ENCODE measurements at regions not wholly inside any gene's neighbourhood (a gene's known extent, or its start where the extent isn't known, plus 50 kb on each side); places are given as distances from the start of the nearest gene placed in this dataset.
"Not testable (repeated sequence)": the region's sequence is repeated elsewhere in the genome, so short reads cannot be mapped to it uniquely, and the experiment has no call there.

- H3K9ac ChIP-seq (ENCODE audit: low read length): no peak overlapping the region
- H3K4me3 ChIP-seq (ENCODE audit: low read length): no peak overlapping the region
- no peak for DNase-seq (ENCODE audit: low read depth)
- H3K9me3 ChIP-seq (ENCODE audit: control insufficient read depth, low read length): no peaks in the 10 kb centered on the region
- no peaks in the 10 kb centered on the region for H3K4me1 ChIP-seq (ENCODE audit: control insufficient read depth, insufficient read depth, low read length)
- H3K27me3 ChIP-seq (replicated peaks; ENCODE audit: control insufficient read depth, insufficient read depth, low read length): no peaks in the 10 kb centered on the region
- H3K36me3 ChIP-seq (ENCODE audit: control insufficient read depth, insufficient read depth, low read length, severe bottlenecking): no peaks in the 10 kb centered on the region
These were observed 258.6 kb upstream of the SPTLC3 start for GRCh38 chr20:12750221-12750620.

GRCh38 chr20:12752900-12753693, 255.7 kb upstream of the SPTLC3 start:
- H3K4me1 ChIP-seq (ENCODE audit: control insufficient read depth, insufficient read depth, low read length); H3K9me3 ChIP-seq (ENCODE audit: control insufficient read depth, low read length); H3K36me3 ChIP-seq (ENCODE audit: control insufficient read depth, insufficient read depth, low read length, severe bottlenecking); H3K9ac ChIP-seq (ENCODE audit: low read length); DNase-seq (ENCODE audit: low read depth); H3K27me3 ChIP-seq (replicated peaks; ENCODE audit: control insufficient read depth, insufficient read depth, low read length); H3K4me3 ChIP-seq (ENCODE audit: low read length): not testable (repeated sequence)

GRCh38 chr20:12753742-12754141, 255.0 kb upstream of the SPTLC3 start:
- not testable (repeated sequence) for H3K9me3 ChIP-seq (ENCODE audit: control insufficient read depth, low read length); H3K9ac ChIP-seq (ENCODE audit: low read length); H3K36me3 ChIP-seq (ENCODE audit: control insufficient read depth, insufficient read depth, low read length, severe bottlenecking); H3K27me3 ChIP-seq (replicated peaks; ENCODE audit: control insufficient read depth, insufficient read depth, low read length); H3K4me3 ChIP-seq (ENCODE audit: low read length); DNase-seq (ENCODE audit: low read depth); H3K4me1 ChIP-seq (ENCODE audit: control insufficient read depth, insufficient read depth, low read length)

GRCh38 chr20:12759493-12759892, 249.3 kb upstream of the SPTLC3 start:
- not testable (repeated sequence) for H3K27me3 ChIP-seq (replicated peaks; ENCODE audit: control insufficient read depth, insufficient read depth, low read length); H3K4me1 ChIP-seq (ENCODE audit: control insufficient read depth, insufficient read depth, low read length); H3K4me3 ChIP-seq (ENCODE audit: low read length); DNase-seq (ENCODE audit: low read depth); H3K9me3 ChIP-seq (ENCODE audit: control insufficient read depth, low read length); H3K36me3 ChIP-seq (ENCODE audit: control insufficient read depth, insufficient read depth, low read length, severe bottlenecking); H3K9ac ChIP-seq (ENCODE audit: low read length)

GRCh38 chr20:12762725-12763124, 246.0 kb upstream of the SPTLC3 start:
- Histone ChIP-seq H3K4me1 (ENCODE audit: control insufficient read depth, insufficient read depth, low read length) (no peaks in the 10 kb centered on the region), H3K4me3 (ENCODE audit: low read length) (no peak overlapping the region), H3K9ac (ENCODE audit: low read length) (no peak overlapping the region), H3K27me3 (replicated peaks; ENCODE audit: control insufficient read depth, insufficient read depth, low read length) (no peaks in the 10 kb centered on the region), H3K9me3 (ENCODE audit: control insufficient read depth, low read length) (no peaks in the 10 kb centered on the region), H3K36me3 (ENCODE audit: control insufficient read depth, insufficient read depth, low read length, severe bottlenecking) (no peaks in the 10 kb centered on the region)
- DNase-seq (ENCODE audit: low read depth): no peak

- no peak for DNase-seq (ENCODE audit: low read depth)
- Histone ChIP-seq H3K27me3 (replicated peaks; ENCODE audit: control insufficient read depth, insufficient read depth, low read length) (no peaks in the 10 kb centered on the region), H3K36me3 (ENCODE audit: control insufficient read depth, insufficient read depth, low read length, severe bottlenecking) (no peaks in the 10 kb centered on the region)
These were observed 245.4 kb upstream of the SPTLC3 start for GRCh38 chr20:12763406-12763805.

GRCh38 chr20:12764053-12764452, 244.7 kb upstream of the SPTLC3 start:
- H3K36me3 ChIP-seq (ENCODE audit: control insufficient read depth, insufficient read depth, low read length, severe bottlenecking): no peaks in the 10 kb centered on the region
- no peaks in the 10 kb centered on the region for H3K27me3 ChIP-seq (replicated peaks; ENCODE audit: control insufficient read depth, insufficient read depth, low read length)
- no peak overlapping the region for H3K4me3 ChIP-seq (ENCODE audit: low read length)
- no peak overlapping the region for H3K9ac ChIP-seq (ENCODE audit: low read length)
- H3K4me1 ChIP-seq (ENCODE audit: control insufficient read depth, insufficient read depth, low read length): no peaks in the 10 kb centered on the region
- no peaks in the 10 kb centered on the region for H3K9me3 ChIP-seq (ENCODE audit: control insufficient read depth, low read length)
- no peak for DNase-seq (ENCODE audit: low read depth)

More at GRCh38 chr20:12763406-12763805, 245.4 kb upstream of the SPTLC3 start:
- H3K9ac ChIP-seq (ENCODE audit: low read length): no peak overlapping the region
- no peaks in the 10 kb centered on the region for H3K9me3 ChIP-seq (ENCODE audit: control insufficient read depth, low read length)
- H3K4me3 ChIP-seq (ENCODE audit: low read length): no peak overlapping the region
- H3K4me1 ChIP-seq (ENCODE audit: control insufficient read depth, insufficient read depth, low read length): no peaks in the 10 kb centered on the region

GRCh38 chr20:12764851-12765250, 243.9 kb upstream of the SPTLC3 start:
- no peaks in the 10 kb centered on the region for H3K27me3 ChIP-seq (replicated peaks; ENCODE audit: control insufficient read depth, insufficient read depth, low read length)
- DNase-seq (ENCODE audit: low read depth): no peak
- no peaks in the 10 kb centered on the region for H3K36me3 ChIP-seq (ENCODE audit: control insufficient read depth, insufficient read depth, low read length, severe bottlenecking)

GRCh38 chr20:12773936-12774335, 234.8 kb upstream of the SPTLC3 start:
- H3K4me3 ChIP-seq (ENCODE audit: low read length): no peak overlapping the region
- no peak overlapping the region for H3K9ac ChIP-seq (ENCODE audit: low read length)
- H3K27me3 ChIP-seq (replicated peaks; ENCODE audit: control insufficient read depth, insufficient read depth, low read length): no peaks in the 10 kb centered on the region
- H3K4me1 ChIP-seq (ENCODE audit: control insufficient read depth, insufficient read depth, low read length): no peaks in the 10 kb centered on the region
- DNase-seq (ENCODE audit: low read depth): no peak
- H3K9me3 ChIP-seq (ENCODE audit: control insufficient read depth, low read length): no peaks in the 10 kb centered on the region
- H3K36me3 ChIP-seq (ENCODE audit: control insufficient read depth, insufficient read depth, low read length, severe bottlenecking): no peaks in the 10 kb centered on the region

More at GRCh38 chr20:12764851-12765250, 243.9 kb upstream of the SPTLC3 start:
- Histone ChIP-seq H3K4me3 (ENCODE audit: low read length) (no peak overlapping the region), H3K9me3 (ENCODE audit: control insufficient read depth, low read length) (no peaks in the 10 kb centered on the region), H3K4me1 (ENCODE audit: control insufficient read depth, insufficient read depth, low read length) (no peaks in the 10 kb centered on the region), H3K9ac (ENCODE audit: low read length) (no peak overlapping the region)

GRCh38 chr20:12775041-12775440, 233.7 kb upstream of the SPTLC3 start:
- no peak for DNase-seq (ENCODE audit: low read depth)
- H3K4me1 ChIP-seq (ENCODE audit: control insufficient read depth, insufficient read depth, low read length): no peaks in the 10 kb centered on the region
- H3K36me3 ChIP-seq (ENCODE audit: control insufficient read depth, insufficient read depth, low read length, severe bottlenecking): no peaks in the 10 kb centered on the region
- H3K9ac ChIP-seq (ENCODE audit: low read length): no peak overlapping the region
- no peak overlapping the region for H3K4me3 ChIP-seq (ENCODE audit: low read length)
- H3K27me3 ChIP-seq (replicated peaks; ENCODE audit: control insufficient read depth, insufficient read depth, low read length): no peaks in the 10 kb centered on the region
- H3K9me3 ChIP-seq (ENCODE audit: control insufficient read depth, low read length): no peaks in the 10 kb centered on the region

- DNase-seq (ENCODE audit: low read depth): no peak
- Histone ChIP-seq H3K27me3 (replicated peaks; ENCODE audit: control insufficient read depth, insufficient read depth, low read length) (no peaks in the 10 kb centered on the region), H3K36me3 (ENCODE audit: control insufficient read depth, insufficient read depth, low read length, severe bottlenecking) (no peaks in the 10 kb centered on the region), H3K9me3 (ENCODE audit: control insufficient read depth, low read length) (no peaks in the 10 kb centered on the region), H3K4me1 (ENCODE audit: control insufficient read depth, insufficient read depth, low read length) (no peaks in the 10 kb centered on the region), H3K4me3 (ENCODE audit: low read length) (no peak overlapping the region), H3K9ac (ENCODE audit: low read length) (no peak overlapping the region)
These were observed 231.8 kb upstream of the SPTLC3 start for GRCh38 chr20:12777016-12777415.

GRCh38 chr20:12786276-12786675, 222.5 kb upstream of the SPTLC3 start:
- no peak overlapping the region for H3K4me3 ChIP-seq (ENCODE audit: low read length)
- peaks cover 2% of the 10 kb centered on the region for H3K27me3 ChIP-seq (replicated peaks; ENCODE audit: control insufficient read depth, insufficient read depth, low read length)
- H3K36me3 ChIP-seq (ENCODE audit: control insufficient read depth, insufficient read depth, low read length, severe bottlenecking): no peaks in the 10 kb centered on the region
- H3K9ac ChIP-seq (ENCODE audit: low read length): no peak overlapping the region
- no peaks in the 10 kb centered on the region for H3K4me1 ChIP-seq (ENCODE audit: control insufficient read depth, insufficient read depth, low read length)
- no peaks in the 10 kb centered on the region for H3K9me3 ChIP-seq (ENCODE audit: control insufficient read depth, low read length)
- DNase-seq (ENCODE audit: low read depth): no peak

All from adipocyte (in vitro differentiated cells).